Activated CD4-positive, alpha-beta T cell treated with anti-CD3 and anti-CD28 coated beads for 1 hour (primary cell): ENCODE measurements at regions not wholly inside any gene's neighbourhood (a gene's known extent, or its start where the extent isn't known, plus 50 kb on each side); places are given as distances from the start of the nearest gene placed in this dataset.
"Not testable (repeated sequence)": the region's sequence is repeated elsewhere in the genome, so short reads cannot be mapped to it uniquely, and the experiment has no call there.

Experiments used
- DNase-seq: peaks from one replicate; pipeline ENCODE4 v3.0.0-alpha.2; 2020

- DNase-seq = no peak
These were observed 107.3 kb upstream of the POU3F1 start for GRCh38 chr1:38153778-38154470.

- no peak for DNase-seq
These were observed 106.6 kb upstream of the POU3F1 start for GRCh38 chr1:38153066-38153777.

- no peak for DNase-seq
These were observed 105.9 kb upstream of the POU3F1 start for GRCh38 chr1:38152351-38153065.

- DNase-seq = no peak
These were observed 104.8 kb upstream of the POU3F1 start for GRCh38 chr1:38151399-38151798.

GRCh38 chr1:38146079-38146478 is 99.5 kb upstream of the POU3F1 start:
- not testable (repeated sequence) for DNase-seq

DNA sequence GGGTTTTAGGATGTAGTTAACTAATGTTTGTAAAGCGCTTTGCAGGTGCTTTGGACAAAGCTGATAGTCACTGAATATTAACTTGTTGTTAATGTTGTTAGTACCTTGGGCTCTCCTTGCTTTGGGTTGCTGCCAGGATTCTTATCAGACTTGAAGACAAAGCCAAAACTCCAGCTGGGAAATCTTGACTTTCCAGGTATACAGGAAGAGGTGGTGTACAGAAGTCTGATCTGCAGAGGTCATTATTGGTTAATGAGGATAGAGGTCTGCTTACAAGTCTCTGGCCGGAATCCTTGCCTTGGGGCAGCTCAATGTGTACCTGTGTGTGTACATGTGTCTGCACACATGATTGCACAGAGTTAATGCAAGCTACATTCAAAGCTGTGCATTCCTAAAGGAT is 96.0 kb upstream of the POU3F1 start:
- DNase-seq = no peak

DNA sequence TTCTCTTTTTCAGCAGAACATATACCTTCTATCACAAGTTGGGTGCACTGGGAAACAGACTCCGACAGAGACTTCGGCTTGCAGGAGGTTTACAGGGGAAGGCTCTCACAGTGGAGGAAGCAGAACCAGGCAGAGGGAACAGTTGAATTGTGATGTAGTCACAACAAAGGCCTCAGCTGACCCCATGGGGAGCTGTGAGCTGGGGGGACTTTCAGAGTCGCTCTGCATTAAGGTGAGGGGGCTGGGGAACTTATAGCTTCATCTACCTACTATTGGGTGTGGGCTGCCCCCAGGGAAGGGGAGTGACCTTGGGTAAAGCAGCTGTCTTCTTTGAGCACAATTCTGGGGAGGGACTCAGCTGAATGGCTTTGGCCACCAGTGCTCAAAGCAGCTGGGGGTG is 94.9 kb upstream of the POU3F1 start:
- DNase-seq = no peak

DNA sequence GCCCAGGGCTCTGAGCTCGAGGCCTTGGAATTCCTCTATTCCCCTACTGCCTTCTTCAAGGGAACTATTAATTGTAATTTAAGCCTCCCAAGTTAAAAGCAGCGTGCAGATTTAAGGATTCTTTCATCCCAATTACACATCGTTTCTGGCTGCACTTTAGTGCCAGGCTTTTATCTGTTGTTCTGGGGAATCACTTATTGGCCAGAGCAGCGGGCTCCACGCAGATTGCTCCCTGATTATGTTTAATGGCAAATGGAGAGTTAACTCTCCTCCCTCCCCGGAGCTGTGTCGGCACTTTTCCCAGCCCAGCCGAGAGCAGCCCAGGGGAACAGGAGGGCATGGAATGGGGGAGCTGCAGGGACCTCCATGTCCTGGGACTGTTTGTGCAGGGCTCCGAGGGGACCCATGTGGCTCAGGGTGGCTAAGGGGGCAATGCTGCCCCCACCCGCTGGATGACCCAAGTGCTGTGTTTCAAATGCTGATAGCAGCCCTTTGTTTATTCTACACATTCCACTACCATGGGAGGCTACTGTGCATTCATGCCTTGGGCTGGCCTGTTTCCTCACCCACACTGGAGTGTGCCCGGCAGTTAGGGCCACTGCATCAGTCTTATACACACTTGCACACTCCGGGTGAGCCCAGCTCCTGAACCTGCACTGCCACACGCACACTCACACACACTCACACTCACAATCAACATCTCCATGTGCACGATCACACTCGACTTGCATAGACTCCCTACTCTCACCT is 93.3 kb upstream of the POU3F1 start:
- no peak for DNase-seq

GRCh38 chr1:38138498-38139233 is 92.1 kb upstream of the POU3F1 start:
- DNase-seq = no peak

DNA sequence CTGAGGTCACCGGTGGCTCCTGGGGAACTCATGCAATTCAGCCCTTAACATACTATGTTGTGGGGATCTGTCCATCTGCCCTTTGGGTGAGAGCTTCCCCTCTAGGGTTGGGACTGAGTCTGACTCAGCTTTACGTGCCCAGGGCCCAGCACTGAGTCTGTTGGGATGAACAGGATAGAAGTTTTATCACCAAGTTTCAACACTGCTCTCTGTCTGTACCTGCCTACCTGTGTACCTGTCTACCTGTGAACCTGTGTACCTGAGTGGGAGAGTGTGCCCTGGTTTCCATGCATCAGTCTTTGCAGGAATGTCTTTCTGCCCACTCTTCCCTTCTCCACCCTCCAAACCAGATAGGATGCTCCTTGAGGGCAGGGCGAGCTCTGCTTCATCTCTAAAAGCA is 90.6 kb upstream of the POU3F1 start:
- no peak for DNase-seq

DNA sequence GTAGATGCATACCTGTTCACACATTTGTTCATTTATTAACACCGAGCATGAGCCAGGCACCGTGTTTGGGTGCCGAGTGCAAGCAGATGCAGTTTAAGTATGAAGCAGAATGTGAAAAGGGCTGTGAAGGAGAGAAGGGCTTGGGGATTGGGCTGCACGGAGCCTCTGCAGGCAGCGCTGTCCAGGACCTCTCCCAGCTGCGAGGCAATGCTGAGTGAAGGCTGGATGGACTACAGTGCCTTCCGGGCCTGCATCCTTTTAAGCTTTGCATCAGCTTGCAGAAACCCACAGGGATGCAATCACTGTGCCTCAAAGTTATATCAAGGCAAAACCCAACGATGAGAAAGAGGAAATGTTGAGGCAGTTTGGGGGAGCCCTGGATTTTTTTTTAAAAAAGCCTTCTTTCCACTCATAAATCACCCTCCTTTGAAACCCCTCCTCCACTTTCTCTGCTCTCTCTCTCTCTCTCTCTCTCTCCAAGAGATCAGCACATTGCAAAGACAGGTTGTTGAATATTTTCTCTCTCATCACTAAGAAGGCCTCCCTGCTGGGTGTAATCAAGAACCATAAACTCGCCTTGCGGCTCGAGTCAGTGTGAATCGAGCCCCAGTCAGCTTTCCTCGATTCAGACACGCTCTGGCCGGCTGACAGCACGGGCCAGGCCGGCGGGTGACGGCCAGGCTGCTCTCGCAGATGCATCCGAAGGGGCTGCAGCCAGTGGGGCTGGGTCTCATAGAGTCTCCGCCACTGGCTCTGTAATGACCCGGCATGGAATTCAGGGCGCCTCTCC is 89.2 kb upstream of the POU3F1 start:
- DNase-seq = no peak

DNA sequence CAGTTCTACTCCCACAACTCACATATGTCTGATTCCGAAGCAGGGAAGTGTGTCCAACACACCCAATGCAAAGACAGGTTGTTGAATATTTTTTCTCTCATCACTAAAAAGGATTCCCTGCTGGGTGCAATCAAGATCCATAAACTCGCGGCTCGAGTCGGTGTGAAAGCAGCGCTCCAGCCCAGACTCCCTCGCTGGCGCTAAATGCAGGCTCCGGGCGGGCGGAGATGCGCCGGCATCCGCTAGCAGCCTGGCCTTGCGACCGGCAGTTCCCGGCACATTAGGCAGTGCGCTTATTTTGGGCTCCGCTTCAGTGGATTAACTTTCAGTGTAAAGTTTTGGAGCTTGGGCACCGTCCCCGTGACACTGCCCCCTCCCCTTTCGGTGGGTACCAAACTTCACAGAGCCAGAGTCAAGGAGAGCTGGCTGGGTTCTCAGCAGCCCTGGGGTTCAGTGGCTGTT is 87.7 kb upstream of the POU3F1 start:
- DNase-seq = no peak

- DNase-seq = no peak
These were observed 87.2 kb upstream of the POU3F1 start for GRCh38 chr1:38133756-38134155.

GRCh38 chr1:38133304-38133703 is 86.7 kb upstream of the POU3F1 start:
- no peak for DNase-seq

DNA sequence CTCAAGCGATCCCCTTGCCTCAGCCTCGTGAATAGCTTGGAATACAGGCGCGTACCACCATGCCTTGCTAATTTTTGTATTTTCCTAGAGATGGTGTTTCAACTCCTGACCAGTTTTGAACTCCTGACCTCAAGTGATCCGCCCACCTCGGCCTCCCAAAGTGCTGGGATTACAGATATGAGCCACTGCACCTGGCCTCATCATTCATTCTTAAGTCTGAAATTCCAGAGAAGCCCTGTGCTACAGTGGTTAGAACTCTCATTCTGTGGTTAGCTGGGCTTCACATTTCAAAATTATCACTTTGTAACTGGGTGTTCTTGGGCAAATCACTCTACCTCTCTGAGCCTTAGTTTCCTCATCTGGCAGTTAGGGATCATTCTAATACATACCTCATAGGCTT is 86.1 kb upstream of the POU3F1 start:
- DNase-seq = no peak

DNA sequence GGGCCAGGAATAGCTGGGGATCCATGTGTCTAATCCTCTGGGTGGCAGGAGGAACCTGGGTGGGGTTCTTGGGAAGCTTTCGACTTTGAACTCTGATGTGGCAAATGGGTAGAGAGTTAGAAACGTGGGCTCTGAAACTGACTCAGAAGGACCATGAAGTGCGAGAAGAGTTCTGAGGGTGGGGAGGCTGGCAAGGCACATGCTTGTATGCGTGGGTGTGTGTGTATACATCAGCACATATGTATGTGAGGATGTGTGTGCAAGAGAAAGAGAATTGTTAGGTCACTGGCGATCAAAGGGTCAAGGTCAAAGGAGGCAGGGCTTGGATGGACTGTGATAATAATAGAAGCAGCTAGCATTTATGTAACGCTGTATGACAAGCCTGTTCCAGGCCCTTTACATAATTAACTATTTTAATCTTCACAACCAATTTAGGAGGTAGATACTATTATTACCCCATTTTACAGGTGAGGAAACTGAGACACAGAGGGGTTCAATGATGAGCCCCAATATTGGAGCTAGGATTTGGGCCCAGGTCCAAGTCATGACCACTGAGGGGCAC is 84.5 kb upstream of the POU3F1 start:
- DNase-seq = no peak

DNA sequence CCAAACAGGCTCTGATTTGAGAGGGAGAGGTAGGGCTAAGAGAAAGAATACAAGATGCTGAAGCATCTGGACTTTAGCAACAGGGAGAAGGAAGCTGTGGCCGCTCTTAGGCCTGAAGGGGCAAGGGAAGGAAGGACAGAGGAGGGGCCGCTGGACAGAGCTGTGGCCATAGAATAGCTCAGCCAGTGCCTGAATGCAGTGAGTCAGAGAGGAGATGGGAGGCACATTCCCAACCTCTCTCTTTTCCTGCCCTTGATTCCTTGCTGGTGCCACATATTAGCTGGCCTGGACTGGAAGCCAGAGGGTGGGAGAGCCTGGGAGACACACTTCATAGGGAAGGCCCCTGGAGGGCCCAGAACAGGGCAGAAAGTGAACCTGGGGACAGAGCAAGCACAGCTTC is 83.4 kb upstream of the POU3F1 start:
- DNase-seq = no peak

DNA sequence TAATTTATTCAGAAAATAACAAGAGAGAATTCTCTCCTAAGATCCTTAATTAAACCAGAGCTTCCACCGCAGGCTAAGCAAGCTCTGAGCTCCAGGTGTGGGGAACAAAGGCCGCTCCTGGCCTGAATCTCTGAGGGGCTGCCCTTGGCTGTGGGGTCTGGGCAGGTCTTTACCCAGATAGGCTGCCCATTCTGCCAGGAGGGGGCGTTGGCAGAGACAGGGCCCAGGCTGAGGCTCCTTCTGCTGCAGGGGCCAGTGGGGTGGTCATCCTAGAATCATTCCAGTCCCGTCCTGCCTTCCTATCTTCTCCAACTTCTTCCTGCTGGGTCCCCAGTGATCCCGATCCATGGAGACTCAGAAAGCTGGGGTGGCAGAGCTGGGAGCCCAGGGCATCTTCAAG is 82.9 kb upstream of the POU3F1 start:
- no peak for DNase-seq

DNA sequence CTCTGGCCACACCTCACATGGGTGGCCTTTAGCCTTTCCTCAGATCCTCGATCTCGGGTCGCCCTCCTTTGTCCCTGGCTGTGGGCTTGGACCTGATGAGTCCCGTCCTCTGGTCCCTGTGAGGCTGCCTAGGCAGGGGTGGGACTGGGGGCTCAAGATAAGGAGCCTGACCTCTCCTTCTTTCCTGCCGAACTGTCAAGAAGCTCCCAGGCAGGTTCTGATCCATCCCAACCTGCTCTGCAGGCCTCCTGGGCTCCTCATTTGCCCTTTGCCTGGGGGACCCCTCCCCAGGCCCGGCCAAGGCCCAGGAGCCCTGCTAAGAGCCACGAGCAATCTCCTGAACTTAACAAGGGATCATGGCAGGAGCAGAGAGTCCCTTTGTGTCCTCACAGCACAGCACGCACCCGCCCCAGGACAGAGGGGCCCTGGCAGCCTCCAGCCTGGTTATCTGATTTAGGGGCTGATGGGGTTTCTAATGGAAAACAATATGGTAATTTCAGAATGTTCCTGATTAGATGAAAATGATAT is 82.4 kb upstream of the POU3F1 start:
- no peak for DNase-seq

DNA sequence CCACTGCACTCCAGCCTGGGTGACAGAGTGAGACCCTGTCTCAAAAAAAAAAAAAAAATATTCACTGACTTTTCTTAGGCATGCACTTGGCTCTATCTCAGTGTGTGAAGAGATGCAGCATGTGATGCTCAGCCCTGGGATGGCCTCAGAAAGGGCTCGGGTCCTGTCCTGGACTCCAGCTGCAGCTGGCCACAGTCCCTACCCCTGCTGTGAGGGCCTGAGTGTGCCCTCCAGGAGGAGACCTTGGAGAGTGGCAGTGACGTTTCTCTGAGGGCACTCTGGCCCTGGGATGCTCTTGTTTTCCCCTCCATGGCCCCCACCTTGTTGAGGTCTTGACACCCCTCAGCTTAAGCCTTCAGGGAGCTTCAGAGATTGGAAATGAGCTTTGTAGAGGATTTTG is 81.9 kb upstream of the POU3F1 start:
- DNase-seq = no peak

- DNase-seq = no peak
These were observed 80.8 kb upstream of the POU3F1 start for GRCh38 chr1:38127428-38127827.
